ENCODE measurements at regions not wholly inside any gene's neighbourhood (a gene's known extent, or its start where the extent isn't known, plus 50 kb on each side); places are given as distances from the start of the nearest gene placed in this dataset.

GRCh38 chrX:147800663-147801062, 111.1 kb upstream of the FMR1 start:
- no peak overlapping the region for H3K27ac ChIP-seq (ENCODE audit: insufficient read length, low read depth, low read length)
- H4K91ac ChIP-seq (ENCODE audit: insufficient read length, low read depth, low read length), result no peak overlapping the region
- no peak overlapping the region for H3K18ac ChIP-seq (ENCODE audit: insufficient read length, low read depth, low read length)
- Mint-ChIP-seq H3K36me3 (ENCODE audit: insufficient read depth in 1 of 3, low read depth in 3 of 3) (no peaks in the 10 kb centered on the region; a peak in 2 of 7 replicates), H3K4me3 (no peak overlapping the region), H3K4me1 (0 out of 4 replicates have a peak, but pooled peaks cover 0 to 2% of the 10 kb centered on the region in 2 experiments), H3K27me3 (ENCODE audit: low read depth) (peaks cover 41% of the 10 kb centered on the region), H3K9me3 (peaks cover 65 to 67% of the 10 kb centered on the region in 2 experiments), H3K27ac (no peak overlapping the region)
- no peak overlapping the region for H2BK12ac ChIP-seq (ENCODE audit: insufficient read length, low read depth, low read length)
- no peak overlapping the region for H2BK20ac ChIP-seq (ENCODE audit: low read depth, low read length, poor library complexity, severe bottlenecking)
- no peak overlapping the region for H2AFZ ChIP-seq (ENCODE audit: low read length)
- no peak overlapping the region for H3K9ac ChIP-seq (ENCODE audit: extremely low read depth, insufficient read length, low read length)
- no CpG with 5 or more reads among the region's 1 CpG for WGBS (ENCODE audit: extremely low coverage, insufficient read length, low lambda C conversion rate)
- no peak overlapping the region for H2BK15ac ChIP-seq (ENCODE audit: low read depth, low read length)
- no peak overlapping the region for H3K23ac ChIP-seq (ENCODE audit: insufficient read length, low read depth, low read length)
- H3K23me2 ChIP-seq (ENCODE audit: insufficient read length, low read depth, low read length, poor library complexity, severe bottlenecking), result no peaks in the 10 kb centered on the region
- no peak overlapping the region for H3K56ac ChIP-seq (ENCODE audit: insufficient read length, low read depth, low read length)
- DNase-seq, result no peak
- H2AK5ac ChIP-seq (ENCODE audit: insufficient read length, low read length), result no peak overlapping the region
- no peak overlapping the region for H3K4ac ChIP-seq (ENCODE audit: low read depth, low read length)
- H3K14ac ChIP-seq (ENCODE audit: insufficient read depth, low read length), result no peak overlapping the region
- H3K79me1 ChIP-seq (ENCODE audit: insufficient read depth, low read depth, low read length, poor library complexity, severe bottlenecking), result no peaks in the 10 kb centered on the region
- no peak overlapping the region for H2BK5ac ChIP-seq (ENCODE audit: insufficient read length, low read length)
- no peak overlapping the region for H4K8ac ChIP-seq (replicated peaks; ENCODE audit: insufficient read length, low read depth, low read length)
- TF ChIP-seq CTCF (conservative IDR thresholded peaks at IDR 0.05), result no peak
- H2BK120ac ChIP-seq (ENCODE audit: low read depth, low read length, poor library complexity, severe bottlenecking), result no peak overlapping the region
- H3K27me3 ChIP-seq (ENCODE audit: insufficient read depth, low read length), result no peaks in the 10 kb centered on the region
- H4K20me1 ChIP-seq (ENCODE audit: control insufficient read depth, insufficient read depth, insufficient read length), result no peaks in the 10 kb centered on the region
- no peak overlapping the region for H3T11ph ChIP-seq (ENCODE audit: low read length)
- peaks cover 11% of the 10 kb centered on the region for H3K9me3 ChIP-seq (ENCODE audit: control insufficient read depth, low read depth, low read length)
- H3K4me2 ChIP-seq (ENCODE audit: insufficient read depth, insufficient read length, low read length), result no peak overlapping the region
- no peak overlapping the region for H4K5ac ChIP-seq (ENCODE audit: insufficient read length, low read depth, low read length)
- H3K79me2 ChIP-seq (ENCODE audit: insufficient read depth, low read length), result no peaks in the 10 kb centered on the region
- no peaks in the 10 kb centered on the region for H3K4me1 ChIP-seq (ENCODE audit: insufficient read depth, low read length)

Measured in H9 (cell line).